ENCODE measurements at regions not wholly inside any gene's neighbourhood (a gene's known extent, or its start where the extent isn't known, plus 50 kb on each side); places are given as distances from the start of the nearest gene placed in this dataset.

DNA sequence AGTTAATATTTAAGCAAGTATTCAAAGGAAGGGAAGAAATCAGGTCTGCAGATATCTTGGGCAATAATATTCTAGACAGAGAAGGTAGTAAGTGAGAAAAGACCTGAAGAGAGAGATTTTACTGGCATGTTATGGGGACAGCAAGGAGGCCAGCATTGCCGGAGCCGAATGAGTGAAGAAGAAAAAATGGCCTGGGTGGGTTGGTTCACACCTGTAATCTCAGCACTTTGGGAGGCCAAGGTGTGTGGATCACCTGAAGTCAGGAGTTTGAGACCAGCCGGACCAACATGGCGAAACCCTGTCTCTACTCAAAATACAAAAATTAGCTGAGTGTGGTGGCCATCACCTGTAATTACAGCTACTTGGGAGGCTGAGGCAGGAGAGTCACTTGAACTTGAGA is 164.7 kb downstream of the VGLL3 start:
- Histone ChIP-seq H3K36me3 (ENCODE audit: control insufficient read depth in 2 of 2, insufficient read depth in 2 of 2, low read length in 1 of 2) (no peaks in the 10 kb centered on the region), H3K4me3 (no peak overlapping the region), H2AFZ (ENCODE audit: control insufficient read depth, low read depth, low read length) (no peak overlapping the region), H3K9me3 (replicated peaks; ENCODE audit: control insufficient read depth, insufficient read depth, low read length) (no peaks in the 10 kb centered on the region), H3K4me2 (ENCODE audit: control insufficient read depth, insufficient read depth) (no peak overlapping the region), H3K4me1 (ENCODE audit: control insufficient read depth, insufficient read depth, low read length) (no peaks in the 10 kb centered on the region), H3K27ac (ENCODE audit: control insufficient read depth, insufficient read depth) (no peak overlapping the region), H3K79me2 (ENCODE audit: control insufficient read depth, insufficient read depth, low read length) (no peaks in the 10 kb centered on the region), H3K27me3 (replicated peaks in 1 of 2; ENCODE audit: control insufficient read depth in 2 of 2, insufficient read depth in 2 of 2, low read length in 1 of 2) (no peaks in the 10 kb centered on the region), H4K20me1 (ENCODE audit: control insufficient read depth, insufficient read depth) (no peaks in the 10 kb centered on the region), H3K9ac (ENCODE audit: control insufficient read depth, insufficient read depth, low read length) (no peak overlapping the region)
- no peak for ATAC-seq
- SMC1A ChIA-PET (ENCODE audit: uncharacterized antibody, unreplicated experiment), result no interaction called here
- no peak for FAIRE-seq
- POLR2A ChIA-PET, result no interaction called here
- DNase-seq (ENCODE audit: low read depth, low spot score), result no peak
- 44% methylated on average over 4 of the region's 4 CpGs for WGBS (ENCODE audit: insufficient coverage, insufficient replicate concordance, low lambda C conversion rate, missing lambda C conversion rate)
- no TSS peak for BruUV-seq (replicated peaks)
- no peak for TF ChIP-seq ZNF622 (IDR thresholded peaks at IDR 0.05)
- TF ChIP-seq STAT1 (conservative IDR thresholded peaks at IDR 0.05), result no peak
- no peak for TF ChIP-seq HDGF (IDR thresholded peaks at IDR 0.05)
- no peak for TF ChIP-seq NBN (IDR thresholded peaks at IDR 0.05)
- TF ChIP-seq GABPA (IDR thresholded peaks at IDR 0.05; ENCODE audit: low read depth), result no peak
- TF ChIP-seq SIN3A (IDR thresholded peaks at IDR 0.05; ENCODE audit: low read depth, low read length), result no peak
- no peak for TF ChIP-seq TBL1XR1 (IDR thresholded peaks at IDR 0.05; ENCODE audit: low read depth, low read length)
- TF ChIP-seq TCF12 (IDR thresholded peaks at IDR 0.05; ENCODE audit: low read depth, low read length), result no peak
- TF ChIP-seq, protein P1, sequence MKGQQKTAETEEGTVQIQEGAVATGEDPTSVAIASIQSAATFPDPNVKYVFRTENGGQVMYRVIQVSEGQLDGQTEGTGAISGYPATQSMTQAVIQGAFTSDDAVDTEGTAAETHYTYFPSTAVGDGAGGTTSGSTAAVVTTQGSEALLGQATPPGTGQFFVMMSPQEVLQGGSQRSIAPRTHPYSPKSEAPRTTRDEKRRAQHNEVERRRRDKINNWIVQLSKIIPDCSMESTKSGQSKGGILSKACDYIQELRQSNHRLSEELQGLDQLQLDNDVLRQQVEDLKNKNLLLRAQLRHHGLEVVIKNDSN (IDR thresholded peaks at IDR 0.05; ENCODE audit: borderline replicate concordance, extremely low read length, insufficient read depth, low read depth, low read length), result no peak
- TF ChIP-seq ZNF384 (IDR thresholded peaks at IDR 0.05; ENCODE audit: borderline replicate concordance, low read depth, low read length), result no peak
- TF ChIP-seq POLR2A (IDR thresholded peaks at IDR 0.05; ENCODE audit: low read depth, low read length), result no peak
- TF ChIP-seq NR2F1 (conservative IDR thresholded peaks at IDR 0.05), result no peak
- no peak for TF ChIP-seq BCLAF1 (IDR thresholded peaks at IDR 0.05)
- TF ChIP-seq NFYB (IDR thresholded peaks at IDR 0.05; ENCODE audit: insufficient read depth, low read depth, low read length), result no peak
- CTCF ChIA-PET, result no interaction called here
- in situ Hi-C loops (cut with MboI), result no loop called here
- RAD21 ChIA-PET (ENCODE audit: unreplicated experiment), result no interaction called here
- intact Hi-C loops (cut with micrococcal nuclease; ENCODE audit: unreplicated experiment), result no loop called here
